OCI-LY1 (cell line): ENCODE measurements at regions not wholly inside any gene's neighbourhood (a gene's known extent, or its start where the extent isn't known, plus 50 kb on each side); places are given as distances from the start of the nearest gene placed in this dataset.
A peak's percentile ranks its signal among the peaks of the same experiment; 100 is the strongest.

Experiments
- H2AFZ ChIP-seq: fragments of 200-600 bp; sonication (generic), shearing (Covaris generic); 2 replicates; pipeline ENCODE4 v1.6.0; 2014; ENCODE audit warnings: antibody characterized with exemption, mild to moderate bottlenecking, low read length
- H3F3A ChIP-seq: fragments of 200-600 bp; sonication (generic), shearing (Covaris generic); 2 replicates; pipeline ENCODE4 v1.6.0; 2014; ENCODE audit warnings: mild to moderate bottlenecking, antibody characterized with exemption, low read length, moderate library complexity; ENCODE audit not compliant: insufficient read depth
- H3K27ac ChIP-seq: fragments of 200-600 bp; sonication (generic); 2 replicates; pipeline ENCODE4 v1.5.1; 2014; ENCODE audit warnings: low read length, mixed run types, mild to moderate bottlenecking, low read depth; ENCODE audit not compliant: poor library complexity, severe bottlenecking
- H3K27me3 ChIP-seq: fragments of 200-600 bp; sonication (generic); 2 replicates; pipeline ENCODE4 v1.6.0; 2014; ENCODE audit warnings: antibody characterized with exemption, mild to moderate bottlenecking, low read length, moderate library complexity; ENCODE audit not compliant: insufficient read depth
- H3K36me3 ChIP-seq: fragments of 200-600 bp; sonication (generic); 2 replicates; pipeline ENCODE4 v1.6.1; 2014; ENCODE audit warnings: mild to moderate bottlenecking, antibody characterized with exemption, low read length, moderate library complexity, mixed read lengths; ENCODE audit not compliant: insufficient read depth
- H3K4me1 ChIP-seq: fragments of 200-600 bp; sonication (generic); 2 replicates; pipeline ENCODE4 v1.5.1; 2014; ENCODE audit warnings: mild to moderate bottlenecking, low read length, moderate library complexity; ENCODE audit not compliant: insufficient read depth, severe bottlenecking
- H3K4me2 ChIP-seq: fragments of 200-600 bp; sonication (generic), shearing (Covaris generic); 2 replicates; pipeline ENCODE4 v1.6.1; 2014; ENCODE audit warnings: low read length
- H3K4me3 ChIP-seq: fragments of 200-600 bp; sonication (generic); 2 replicates; pipeline ENCODE4 v1.5.1; 2014; ENCODE audit warnings: low read length, low read depth, mild to moderate bottlenecking, mixed read lengths; ENCODE audit not compliant: poor library complexity, severe bottlenecking
- H3K79me2 ChIP-seq: fragments of 200-600 bp; shearing (Covaris generic); 2 replicates; pipeline ENCODE4 v1.6.1; 2016; ENCODE audit warnings: mixed run types, low read length, mixed read lengths; ENCODE audit not compliant: insufficient read depth
- H3K9ac ChIP-seq: fragments of 200-600 bp; sonication (generic), shearing (Covaris generic); 2 replicates; pipeline ENCODE4 v1.6.1; 2014; ENCODE audit warnings: mild to moderate bottlenecking, low read length, mixed read lengths
- H3K9me2 ChIP-seq: fragments of 200-600 bp; sonication (generic), shearing (Covaris generic); 2 replicates; pipeline ENCODE4 v1.6.1; 2014; ENCODE audit warnings: low read depth, mild to moderate bottlenecking, low read length, mixed read lengths
- H3K9me3 ChIP-seq: fragments of 200-600 bp; shearing (Covaris generic); 2 replicates; pipeline ENCODE4 v1.6.1; 2014; ENCODE audit warnings: low read length, mixed read lengths
- H4K20me1 ChIP-seq: fragments of 200-600 bp; sonication (generic), shearing (Covaris generic); 2 replicates; pipeline ENCODE4 v1.6.0; 2016; ENCODE audit warnings: mild to moderate bottlenecking, low read length; ENCODE audit not compliant: insufficient read depth
- CTCF ChIP-seq: fragments of 200-600 bp; sonication (generic), shearing (Covaris generic); IDR thresholded peaks from 2 replicates; pipeline ENCODE4 v1.5.1; 2017; ENCODE audit warnings: mild to moderate bottlenecking, antibody characterized with exemption, low read length, moderate library complexity, mixed read lengths
- EZH2 ChIP-seq: fragments of 200-600 bp; sonication (generic), shearing (Covaris generic); IDR thresholded peaks from 2 replicates; pipeline ENCODE4 v1.8.0; 2017; ENCODE audit warnings: borderline replicate concordance, mixed run types, mild to moderate bottlenecking, antibody characterized with exemption, low read length, moderate library complexity, mixed read lengths

GRCh38 chr2:122451040-122451439, 695.6 kb downstream of the TSN start:
- H3F3A ChIP-seq, result no peaks in the 10 kb centered on the region
- H2AFZ ChIP-seq, result no peak overlapping the region
- H3K9ac ChIP-seq, result no peak overlapping the region
- no peaks in the 10 kb centered on the region for H3K36me3 ChIP-seq
- no peak overlapping the region for H3K27ac ChIP-seq
- TF ChIP-seq CTCF, result peak; percentile 76
- no peak for TF ChIP-seq EZH2
- H3K27me3 ChIP-seq, result no peaks in the 10 kb centered on the region
- H3K9me2 ChIP-seq, result no peaks in the 10 kb centered on the region
- no peaks in the 10 kb centered on the region for H3K79me2 ChIP-seq
- peaks cover 5% of the 10 kb centered on the region for H3K4me1 ChIP-seq
- H3K4me2 ChIP-seq, result no peak overlapping the region
- no peak overlapping the region for H3K4me3 ChIP-seq
- H4K20me1 ChIP-seq, result no peaks in the 10 kb centered on the region
- no peaks in the 10 kb centered on the region for H3K9me3 ChIP-seq

- Histone ChIP-seq H3K4me2 (no peak overlapping the region), H3F3A (no peaks in the 10 kb centered on the region), H3K9ac (no peak overlapping the region), H3K36me3 (no peaks in the 10 kb centered on the region), H3K4me1 (peaks cover 2% of the 10 kb centered on the region), H4K20me1 (no peaks in the 10 kb centered on the region), H3K4me3 (no peak overlapping the region), H3K27me3 (no peaks in the 10 kb centered on the region), H3K9me3 (no peaks in the 10 kb centered on the region), H2AFZ (no peak overlapping the region), H3K9me2 (no peaks in the 10 kb centered on the region), H3K79me2 (no peaks in the 10 kb centered on the region), H3K27ac (no peak overlapping the region)
- no peak for TF ChIP-seq EZH2
Measured at GRCh38 chr2:122451697-122452096, 696.2 kb downstream of the TSN start.

- Histone ChIP-seq H3K9me2 (no peaks in the 10 kb centered on the region), H3K9ac (no peak overlapping the region), H3K4me3 (no peak overlapping the region), H3K9me3 (no peaks in the 10 kb centered on the region), H2AFZ (no peak overlapping the region), H4K20me1 (no peaks in the 10 kb centered on the region), H3K4me1 (no peaks in the 10 kb centered on the region), H3K27me3 (peaks cover 6% of the 10 kb centered on the region; the same call in 1 of the 2 replicates), H3F3A (no peaks in the 10 kb centered on the region), H3K27ac (no peak overlapping the region), H3K4me2 (no peak overlapping the region), H3K79me2 (no peaks in the 10 kb centered on the region), H3K36me3 (no peaks in the 10 kb centered on the region)
- TF ChIP-seq CTCF, result no peak
- TF ChIP-seq EZH2, result no peak
Measured at GRCh38 chr2:122469147-122469546, 713.7 kb downstream of the TSN start.

- Histone ChIP-seq H3K79me2 (no peaks in the 10 kb centered on the region), H3K4me3 (no peak overlapping the region), H3K4me1 (no peaks in the 10 kb centered on the region), H3K27ac (no peak overlapping the region), H3K9me2 (no peaks in the 10 kb centered on the region), H4K20me1 (no peaks in the 10 kb centered on the region), H2AFZ (no peak overlapping the region), H3F3A (no peaks in the 10 kb centered on the region), H3K9ac (no peak overlapping the region), H3K36me3 (no peaks in the 10 kb centered on the region), H3K4me2 (no peak overlapping the region), H3K27me3 (peaks cover 2% of the 10 kb centered on the region; the same call in 1 of the 2 replicates), H3K9me3 (no peaks in the 10 kb centered on the region)
- TF ChIP-seq EZH2, result no peak
- TF ChIP-seq CTCF, result no peak
Measured at GRCh38 chr2:122471753-122472152, 716.3 kb downstream of the TSN start.
